ENCODE measurements at regions not wholly inside any gene's neighbourhood (a gene's known extent, or its start where the extent isn't known, plus 50 kb on each side); places are given as distances from the start of the nearest gene placed in this dataset.

GRCh38 chr2:187136646-187137045 is 287.7 kb upstream of the ZSWIM2 start:
- no peak for FAIRE-seq
- Histone ChIP-seq H3K27ac (ENCODE audit: low read depth, low read length) (no peak overlapping the region), H3K4me2 (ENCODE audit: low read length) (no peak overlapping the region), H3K79me2 (ENCODE audit: insufficient read depth, low read length) (no peaks in the 10 kb centered on the region), H3K27me3 (ENCODE audit: insufficient read depth, low read length) (no peaks in the 10 kb centered on the region), H2AFZ (ENCODE audit: low read depth, low read length) (no peak overlapping the region), H4K20me1 (ENCODE audit: insufficient read depth, low read length) (no peaks in the 10 kb centered on the region), H3K9ac (ENCODE audit: low read length) (no peak overlapping the region), H3K36me3 (ENCODE audit: insufficient read depth, low read length) (no peaks in the 10 kb centered on the region), H3K4me3 (ENCODE audit: insufficient read depth, low read depth, low read length) (no peak overlapping the region), H3K4me1 (ENCODE audit: insufficient read depth, low read length) (no peaks in the 10 kb centered on the region), H3K9me3 (ENCODE audit: insufficient read depth, low read depth, low read length) (no peaks in the 10 kb centered on the region)
- no peaks in the 10 kb centered on the region for H3K9me3 Mint-ChIP-seq (ENCODE audit: unreplicated experiment)
- H3K4me1 Mint-ChIP-seq (ENCODE audit: low read depth, unreplicated experiment), result no peaks in the 10 kb centered on the region
- no peak overlapping the region for H3K27ac Mint-ChIP-seq (ENCODE audit: unreplicated experiment)
- H3K27me3 Mint-ChIP-seq (ENCODE audit: low read depth, unreplicated experiment), result no peaks in the 10 kb centered on the region
- no peak overlapping the region for H3K4me3 Mint-ChIP-seq (ENCODE audit: unreplicated experiment)
- H3K36me3 Mint-ChIP-seq (ENCODE audit: low read depth, unreplicated experiment), result no peaks in the 10 kb centered on the region
- TF ChIP-seq CTCF (IDR thresholded peaks at IDR 0.05; ENCODE audit: insufficient read depth, low read depth, low read length), result no peak
- no peak for TF ChIP-seq EZH2 (IDR thresholded peaks at IDR 0.05; ENCODE audit: insufficient read depth, low read length)
- DNase-seq (ENCODE audit: low read depth), result no peak

DNA sequence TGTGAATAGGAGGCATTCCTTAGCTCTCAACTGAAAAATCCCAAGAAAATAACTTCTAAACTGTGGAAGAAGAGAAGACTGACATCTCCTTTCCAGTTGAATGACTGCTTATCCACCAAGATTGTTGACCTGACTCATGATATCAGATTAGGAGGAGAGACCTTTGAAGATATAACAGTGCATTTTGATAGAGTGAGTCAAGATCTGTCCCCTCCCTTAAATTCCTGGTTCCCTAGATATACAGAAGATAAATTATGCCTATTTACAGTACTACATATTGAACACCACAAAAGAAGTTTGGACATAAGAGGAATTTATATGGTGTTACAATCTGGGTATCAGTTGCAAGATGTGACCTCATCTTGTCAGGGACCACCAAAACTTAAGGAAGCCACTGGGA is 285.3 kb upstream of the ZSWIM2 start:
- H3K36me3 Mint-ChIP-seq (ENCODE audit: low read depth, unreplicated experiment), result no peaks in the 10 kb centered on the region
- no peak overlapping the region for H3K27ac Mint-ChIP-seq (ENCODE audit: unreplicated experiment)
- no peak for FAIRE-seq

More for the DNA sequence above, 285.3 kb upstream of the ZSWIM2 start:
- H3K36me3 ChIP-seq (ENCODE audit: insufficient read depth, low read length), result no peaks in the 10 kb centered on the region
- H3K4me1 ChIP-seq (ENCODE audit: insufficient read depth, low read length), result no peaks in the 10 kb centered on the region
- H3K4me3 ChIP-seq (ENCODE audit: insufficient read depth, low read depth, low read length), result no peak overlapping the region
- no peaks in the 10 kb centered on the region for H3K9me3 Mint-ChIP-seq (ENCODE audit: unreplicated experiment)
- H3K9me3 ChIP-seq (ENCODE audit: insufficient read depth, low read depth, low read length), result no peaks in the 10 kb centered on the region
- no peaks in the 10 kb centered on the region for H3K4me1 Mint-ChIP-seq (ENCODE audit: low read depth, unreplicated experiment)
- H2AFZ ChIP-seq (ENCODE audit: low read depth, low read length), result no peak overlapping the region
- H3K27me3 ChIP-seq (ENCODE audit: insufficient read depth, low read length), result no peaks in the 10 kb centered on the region
- TF ChIP-seq CTCF (IDR thresholded peaks at IDR 0.05; ENCODE audit: insufficient read depth, low read depth, low read length), result no peak
- TF ChIP-seq EZH2 (IDR thresholded peaks at IDR 0.05; ENCODE audit: insufficient read depth, low read length), result no peak
- no peak overlapping the region for H3K4me3 Mint-ChIP-seq (ENCODE audit: unreplicated experiment)
- no peaks in the 10 kb centered on the region for H3K27me3 Mint-ChIP-seq (ENCODE audit: low read depth, unreplicated experiment)
- no peaks in the 10 kb centered on the region for H3K79me2 ChIP-seq (ENCODE audit: insufficient read depth, low read length)
- H3K4me2 ChIP-seq (ENCODE audit: low read length), result no peak overlapping the region
- no peak overlapping the region for H3K9ac ChIP-seq (ENCODE audit: low read length)
- peak; percentile 7 for DNase-seq (ENCODE audit: low read depth)
- no peaks in the 10 kb centered on the region for H4K20me1 ChIP-seq (ENCODE audit: insufficient read depth, low read length)
- H3K27ac ChIP-seq (ENCODE audit: low read depth, low read length), result no peak overlapping the region
